Activated naive CD4-positive, alpha-beta T cell treated with anti-CD3 and anti-CD28 coated beads for 36 hours (primary cell): ENCODE measurements at regions not wholly inside any gene's neighbourhood (a gene's known extent, or its start where the extent isn't known, plus 50 kb on each side); places are given as distances from the start of the nearest gene placed in this dataset.

Experiments used
- CTCF ChIA-PET: fragments of 350-600 bp; sonication (Branson Sonifier 250); formaldehyde crosslinking; loops from one replicate; lab custom pipeline; 2021; ENCODE audit warnings: antibody characterized with exemption; lab: Charles Lee
- DNase-seq: peaks from one replicate; pipeline ENCODE4 v3.0.0-alpha.2; 2020
- H3K27ac Mint-ChIP-seq: one replicate; pipeline ENCODE4 v1.8.0; 2021; ENCODE audit warnings: mild to moderate bottlenecking, mixed read lengths
- H3K27me3 Mint-ChIP-seq: one replicate; pipeline ENCODE4 v1.8.0; 2021; ENCODE audit warnings: low read depth, mixed read lengths
- H3K36me3 Mint-ChIP-seq: one replicate; pipeline ENCODE4 v1.8.0; 2021; ENCODE audit warnings: low read depth, mixed read lengths
- H3K4me1 Mint-ChIP-seq: one replicate; pipeline ENCODE4 v1.8.0; 2021; ENCODE audit warnings: low read depth, mixed read lengths
- H3K4me3 Mint-ChIP-seq: one replicate; pipeline ENCODE4 v1.8.0; 2021; ENCODE audit warnings: mild to moderate bottlenecking, moderate library complexity, mixed read lengths
- H3K9me3 Mint-ChIP-seq: one replicate; pipeline ENCODE4 v1.8.0; 2021; ENCODE audit warnings: mixed read lengths
- intact Hi-C: fragments of 100-400 bp; cut with micrococcal nuclease; formaldehyde crosslinking; loops from one replicate; pipeline ENCODE4 v1.15.1; 2023

- Mint-ChIP-seq H3K4me3 (no peak overlapping the region), H3K27ac (no peak overlapping the region), H3K27me3 (no peaks in the 10 kb centered on the region), H3K36me3 (no peaks in the 10 kb centered on the region), H3K4me1 (no peaks in the 10 kb centered on the region), H3K9me3 (peaks cover 3% of the 10 kb centered on the region)
- intact Hi-C loops = no loop called here
- no peak for DNase-seq
- CTCF ChIA-PET = no interaction called here
These were observed 687.1 kb downstream of the TAF11L14 start for GRCh38 chr5:18321262-18321942.

- Mint-ChIP-seq H3K4me1 (no peaks in the 10 kb centered on the region), H3K9me3 (peaks cover 3% of the 10 kb centered on the region), H3K36me3 (no peaks in the 10 kb centered on the region), H3K27me3 (no peaks in the 10 kb centered on the region), H3K4me3 (no peak overlapping the region), H3K27ac (no peak overlapping the region)
- CTCF ChIA-PET = no interaction called here
- DNase-seq = no peak
- intact Hi-C loops = no loop called here
These were observed 689.6 kb downstream of the TAF11L14 start for GRCh38 chr5:18323891-18324290.

DNA sequence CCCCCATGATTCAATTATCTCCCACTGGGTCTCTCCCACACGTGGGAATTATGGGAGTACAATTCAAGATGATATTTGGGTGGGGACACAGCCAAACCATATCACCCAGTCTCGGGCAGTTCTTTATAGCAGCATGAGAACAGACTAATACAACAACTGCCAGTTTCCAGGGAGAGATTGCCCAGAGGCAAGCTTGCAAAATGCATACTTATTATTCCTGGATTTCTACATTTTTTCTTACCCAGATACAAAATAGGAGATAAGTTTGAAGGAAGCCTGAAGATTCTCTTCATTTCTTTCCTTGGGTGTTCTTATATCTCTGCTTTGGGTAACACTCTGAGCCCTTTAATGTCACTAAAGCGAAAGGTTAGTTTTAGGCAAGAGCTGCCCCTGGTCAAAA is 691.2 kb downstream of the TAF11L14 start:
- Mint-ChIP-seq H3K4me3 (no peak overlapping the region), H3K27me3 (no peaks in the 10 kb centered on the region), H3K4me1 (no peaks in the 10 kb centered on the region), H3K36me3 (no peaks in the 10 kb centered on the region), H3K27ac (no peak overlapping the region), H3K9me3 (peaks cover 3% of the 10 kb centered on the region)
- CTCF ChIA-PET = no interaction called here
- intact Hi-C loops = no loop called here
- no peak for DNase-seq

DNA sequence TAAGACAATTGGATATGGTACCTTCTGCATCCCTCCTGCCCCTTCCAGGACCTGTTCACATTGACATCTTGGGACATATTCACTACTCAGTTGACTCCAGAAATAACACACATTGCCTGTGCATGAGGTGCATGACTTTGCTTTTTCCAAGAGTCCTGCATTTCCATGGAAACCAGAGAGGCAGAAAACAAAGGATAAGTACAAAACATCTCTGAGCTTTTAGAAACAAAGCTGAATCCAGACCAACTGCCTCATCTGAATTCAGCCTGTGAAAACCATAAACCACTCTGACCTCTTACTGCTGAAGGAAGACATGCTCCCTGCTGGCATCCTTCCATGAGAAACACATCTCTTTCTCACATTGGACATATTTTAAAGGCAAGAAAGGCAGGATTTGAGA is 695.1 kb downstream of the TAF11L14 start:
- H3K36me3 Mint-ChIP-seq = no peaks in the 10 kb centered on the region
- intact Hi-C loops = no loop called here
- CTCF ChIA-PET = no interaction called here

DNA sequence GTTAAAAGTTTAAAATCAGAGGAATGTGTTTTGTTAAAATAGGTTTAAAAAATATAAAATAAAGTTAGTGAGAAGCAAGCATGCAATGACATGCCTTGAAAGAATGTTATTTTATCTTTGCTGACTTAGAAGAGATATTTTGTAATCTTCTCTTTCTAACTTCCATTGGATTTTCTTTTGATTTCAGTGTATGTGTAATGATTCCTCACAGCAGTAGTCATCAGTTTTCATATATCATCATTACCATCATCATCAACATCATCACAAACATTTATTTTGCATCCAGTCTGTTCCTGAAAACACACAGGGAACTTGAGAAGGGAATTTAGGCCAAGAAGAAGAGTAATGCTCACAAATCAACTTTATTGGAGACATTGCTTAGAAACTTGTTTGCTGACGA is 699.6 kb downstream of the TAF11L14 start:
- Mint-ChIP-seq H3K27me3 (no peaks in the 10 kb centered on the region), H3K36me3 (no peaks in the 10 kb centered on the region), H3K9me3 (peaks cover 6% of the 10 kb centered on the region), H3K4me3 (no peak overlapping the region), H3K4me1 (no peaks in the 10 kb centered on the region), H3K27ac (no peak overlapping the region)
- no peak for DNase-seq
- intact Hi-C loops = no loop called here
- CTCF ChIA-PET = no interaction called here

More for the DNA sequence above, 695.1 kb downstream of the TAF11L14 start:
- H3K27ac Mint-ChIP-seq = no peak overlapping the region
- no peaks in the 10 kb centered on the region for H3K4me1 Mint-ChIP-seq
- no peak for DNase-seq
- peaks cover 8% of the 10 kb centered on the region for H3K9me3 Mint-ChIP-seq
- no peak overlapping the region for H3K4me3 Mint-ChIP-seq
- no peaks in the 10 kb centered on the region for H3K27me3 Mint-ChIP-seq

- Mint-ChIP-seq H3K4me1 (no peaks in the 10 kb centered on the region), H3K4me3 (no peak overlapping the region), H3K36me3 (no peaks in the 10 kb centered on the region), H3K9me3 (peaks cover 6% of the 10 kb centered on the region), H3K27ac (no peak overlapping the region), H3K27me3 (no peaks in the 10 kb centered on the region)
- CTCF ChIA-PET = no interaction called here
- intact Hi-C loops = no loop called here
- no peak for DNase-seq
These were observed 700.7 kb downstream of the TAF11L14 start for GRCh38 chr5:18334949-18335348.

DNA sequence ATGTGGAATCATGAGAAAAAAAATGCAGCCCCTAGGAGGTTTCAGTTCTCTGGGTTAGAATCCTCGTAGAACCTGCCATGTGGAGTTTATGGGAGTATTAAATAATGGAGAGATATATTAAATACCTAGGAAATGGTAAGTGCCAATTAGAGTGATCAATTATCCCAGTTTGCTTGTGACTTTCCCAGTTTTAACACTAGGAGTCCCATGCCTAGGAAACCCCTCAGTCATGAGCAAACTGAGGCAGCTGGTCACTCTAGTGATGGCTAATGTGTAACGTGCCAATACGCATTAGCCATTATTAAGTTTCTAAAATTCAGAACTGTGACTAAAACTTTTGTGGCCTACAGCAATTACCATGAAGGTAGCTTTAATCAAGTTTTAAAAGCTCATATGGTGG is 720.6 kb downstream of the TAF11L14 start:
- CTCF ChIA-PET = no interaction called here
- Mint-ChIP-seq H3K4me1 (no peaks in the 10 kb centered on the region), H3K27ac (no peak overlapping the region), H3K27me3 (no peaks in the 10 kb centered on the region), H3K9me3 (peaks cover 3% of the 10 kb centered on the region), H3K36me3 (no peaks in the 10 kb centered on the region), H3K4me3 (no peak overlapping the region)
- DNase-seq = no peak
- intact Hi-C loops = no loop called here

DNA sequence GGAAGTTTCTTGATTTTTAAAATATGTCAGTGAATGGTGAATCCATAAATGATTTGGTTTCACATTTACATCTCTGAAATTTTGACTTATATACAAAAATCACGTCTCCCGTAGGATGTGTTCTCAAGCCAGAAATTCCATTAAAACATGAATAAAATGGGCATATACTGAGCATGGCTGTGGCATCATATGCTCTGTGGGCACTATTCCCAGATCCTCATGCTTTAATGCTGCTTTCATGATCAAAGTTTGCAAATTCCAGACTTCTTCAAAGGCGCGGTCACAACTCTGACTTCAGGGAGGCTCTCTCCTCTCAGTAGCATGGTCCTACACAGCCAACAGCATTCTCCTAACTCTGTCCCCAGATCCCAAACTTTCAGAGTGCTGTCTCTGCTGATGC is 723.2 kb downstream of the TAF11L14 start:
- H3K4me1 Mint-ChIP-seq = no peaks in the 10 kb centered on the region
- intact Hi-C loops = no loop called here
- no peak for DNase-seq
- no peak overlapping the region for H3K27ac Mint-ChIP-seq
- CTCF ChIA-PET = no interaction called here
- H3K36me3 Mint-ChIP-seq = no peaks in the 10 kb centered on the region
- H3K4me3 Mint-ChIP-seq = no peak overlapping the region
- no peaks in the 10 kb centered on the region for H3K27me3 Mint-ChIP-seq
- peaks cover 2% of the 10 kb centered on the region for H3K9me3 Mint-ChIP-seq

- Mint-ChIP-seq H3K27ac (peak overlapping the region; percentile 39), H3K36me3 (no peaks in the 10 kb centered on the region), H3K9me3 (peaks cover 3% of the 10 kb centered on the region), H3K4me3 (no peak overlapping the region), H3K4me1 (no peaks in the 10 kb centered on the region), H3K27me3 (no peaks in the 10 kb centered on the region)
- no peak for DNase-seq
- intact Hi-C loops = no loop called here
- CTCF ChIA-PET = no interaction called here
These were observed 732.0 kb downstream of the TAF11L14 start for GRCh38 chr5:18366234-18366633.

DNA sequence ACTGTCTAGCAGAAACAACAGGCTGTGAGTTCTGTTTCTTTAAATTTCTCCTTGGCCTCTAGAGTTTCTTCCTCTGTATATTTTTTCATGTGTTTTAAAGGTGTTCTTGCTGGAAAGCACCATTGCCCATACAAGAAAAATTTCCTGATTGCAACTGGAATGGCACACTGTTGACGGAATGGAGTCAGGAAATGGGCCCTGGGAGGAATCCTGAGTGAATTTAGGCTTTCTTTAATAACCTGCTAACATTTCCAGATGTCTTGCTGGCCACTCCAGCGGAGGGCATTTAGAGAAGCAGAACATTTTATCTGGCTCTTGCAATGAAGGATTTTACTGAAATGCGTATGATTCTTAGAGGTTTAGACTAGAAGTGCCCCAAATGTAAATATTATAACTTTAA is 736.3 kb downstream of the TAF11L14 start:
- Mint-ChIP-seq H3K36me3 (no peaks in the 10 kb centered on the region), H3K4me1 (no peaks in the 10 kb centered on the region), H3K27me3 (no peaks in the 10 kb centered on the region), H3K9me3 (no peaks in the 10 kb centered on the region), H3K27ac (no peak overlapping the region), H3K4me3 (no peak overlapping the region)
- DNase-seq = no peak
- intact Hi-C loops = no loop called here
- CTCF ChIA-PET = no interaction called here

GRCh38 chr5:18375641-18376040 is 741.4 kb downstream of the TAF11L14 start:
- Mint-ChIP-seq H3K27me3 (no peaks in the 10 kb centered on the region), H3K4me3 (no peak overlapping the region), H3K36me3 (no peaks in the 10 kb centered on the region), H3K4me1 (no peaks in the 10 kb centered on the region), H3K27ac (no peak overlapping the region), H3K9me3 (peaks cover 1% of the 10 kb centered on the region)
- CTCF ChIA-PET = no interaction called here
- no peak for DNase-seq
- intact Hi-C loops = no loop called here

GRCh38 chr5:18378066-18378465 is 743.8 kb downstream of the TAF11L14 start:
- no peaks in the 10 kb centered on the region for H3K27me3 Mint-ChIP-seq
- intact Hi-C loops = no loop called here
- no peak overlapping the region for H3K27ac Mint-ChIP-seq
- no peak overlapping the region for H3K4me3 Mint-ChIP-seq
- peaks cover 1% of the 10 kb centered on the region for H3K9me3 Mint-ChIP-seq
- no peaks in the 10 kb centered on the region for H3K36me3 Mint-ChIP-seq
- no peaks in the 10 kb centered on the region for H3K4me1 Mint-ChIP-seq
- CTCF ChIA-PET = no interaction called here
- no peak for DNase-seq

GRCh38 chr5:18379189-18379588 is 744.9 kb downstream of the TAF11L14 start:
- CTCF ChIA-PET = no interaction called here

More at GRCh38 chr5:18379189-18379588, 744.9 kb downstream of the TAF11L14 start:
- Mint-ChIP-seq H3K36me3 (no peaks in the 10 kb centered on the region), H3K4me3 (no peak overlapping the region), H3K27me3 (no peaks in the 10 kb centered on the region), H3K9me3 (peaks cover 1% of the 10 kb centered on the region), H3K27ac (no peak overlapping the region), H3K4me1 (no peaks in the 10 kb centered on the region)
- DNase-seq = no peak
- intact Hi-C loops = no loop called here
